ENCODE measurements at regions not wholly inside any gene's neighbourhood (a gene's known extent, or its start where the extent isn't known, plus 50 kb on each side); places are given as distances from the start of the nearest gene placed in this dataset.

DNA sequence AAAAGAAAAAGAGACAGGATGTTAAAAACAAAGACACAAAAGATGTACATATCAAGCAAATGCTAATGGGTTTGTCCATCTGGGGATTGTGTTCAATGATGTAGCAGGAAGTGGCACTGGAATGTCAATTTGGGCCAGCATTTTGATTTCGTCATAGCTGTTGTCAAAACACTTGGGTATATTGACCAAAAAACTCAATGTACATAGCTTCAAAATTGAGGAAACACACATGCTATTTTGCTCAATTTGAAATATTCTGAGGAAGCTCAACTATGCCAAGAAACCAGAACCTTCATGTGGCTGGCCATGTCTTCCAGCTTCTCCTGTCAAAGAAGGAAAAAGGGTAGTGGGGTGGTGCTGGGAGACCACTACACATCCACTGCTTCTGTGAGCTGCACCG, 212.7 kb upstream of the GHITM start:
- TF ChIP-seq SMC3 (IDR thresholded peaks at IDR 0.05) (no peak), ZC3H11A (IDR thresholded peaks at IDR 0.05) (no peak), CEBPB (IDR thresholded peaks at IDR 0.05) (no peak), RAD21 (conservative IDR thresholded peaks at IDR 0.05 in 1 of 2, IDR thresholded peaks at IDR 0.05 in 1 of 2) (no peak), CHD4 (IDR thresholded peaks at IDR 0.05; ENCODE audit: borderline replicate concordance) (no peak), EP300 (IDR thresholded peaks at IDR 0.05) (no peak)
- TF ChIP-seq, protein P1, sequence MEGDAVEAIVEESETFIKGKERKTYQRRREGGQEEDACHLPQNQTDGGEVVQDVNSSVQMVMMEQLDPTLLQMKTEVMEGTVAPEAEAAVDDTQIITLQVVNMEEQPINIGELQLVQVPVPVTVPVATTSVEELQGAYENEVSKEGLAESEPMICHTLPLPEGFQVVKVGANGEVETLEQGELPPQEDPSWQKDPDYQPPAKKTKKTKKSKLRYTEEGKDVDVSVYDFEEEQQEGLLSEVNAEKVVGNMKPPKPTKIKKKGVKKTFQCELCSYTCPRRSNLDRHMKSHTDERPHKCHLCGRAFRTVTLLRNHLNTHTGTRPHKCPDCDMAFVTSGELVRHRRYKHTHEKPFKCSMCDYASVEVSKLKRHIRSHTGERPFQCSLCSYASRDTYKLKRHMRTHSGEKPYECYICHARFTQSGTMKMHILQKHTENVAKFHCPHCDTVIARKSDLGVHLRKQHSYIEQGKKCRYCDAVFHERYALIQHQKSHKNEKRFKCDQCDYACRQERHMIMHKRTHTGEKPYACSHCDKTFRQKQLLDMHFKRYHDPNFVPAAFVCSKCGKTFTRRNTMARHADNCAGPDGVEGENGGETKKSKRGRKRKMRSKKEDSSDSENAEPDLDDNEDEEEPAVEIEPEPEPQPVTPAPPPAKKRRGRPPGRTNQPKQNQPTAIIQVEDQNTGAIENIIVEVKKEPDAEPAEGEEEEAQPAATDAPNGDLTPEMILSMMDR (IDR thresholded peaks at IDR 0.05): no peak
- TF ChIP-seq, protein P2, sequence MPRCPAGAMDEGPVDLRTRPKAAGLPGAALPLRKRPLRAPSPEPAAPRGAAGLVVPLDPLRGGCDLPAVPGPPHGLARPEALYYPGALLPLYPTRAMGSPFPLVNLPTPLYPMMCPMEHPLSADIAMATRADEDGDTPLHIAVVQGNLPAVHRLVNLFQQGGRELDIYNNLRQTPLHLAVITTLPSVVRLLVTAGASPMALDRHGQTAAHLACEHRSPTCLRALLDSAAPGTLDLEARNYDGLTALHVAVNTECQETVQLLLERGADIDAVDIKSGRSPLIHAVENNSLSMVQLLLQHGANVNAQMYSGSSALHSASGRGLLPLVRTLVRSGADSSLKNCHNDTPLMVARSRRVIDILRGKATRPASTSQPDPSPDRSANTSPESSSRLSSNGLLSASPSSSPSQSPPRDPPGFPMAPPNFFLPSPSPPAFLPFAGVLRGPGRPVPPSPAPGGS (IDR thresholded peaks at IDR 0.05): no peak
- TF ChIP-seq, protein P3, sequence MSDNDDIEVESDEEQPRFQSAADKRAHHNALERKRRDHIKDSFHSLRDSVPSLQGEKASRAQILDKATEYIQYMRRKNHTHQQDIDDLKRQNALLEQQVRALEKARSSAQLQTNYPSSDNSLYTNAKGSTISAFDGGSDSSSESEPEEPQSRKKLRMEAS (IDR thresholded peaks at IDR 0.05): no peak

Data from A549 (cell line).